ENCODE measurements at regions not wholly inside any gene's neighbourhood (a gene's known extent, or its start where the extent isn't known, plus 50 kb on each side); places are given as distances from the start of the nearest gene placed in this dataset.

- DNase-seq (ENCODE audit: low spot score) = no peak
Measured at GRCh38 chr7:31398815-31399214, 58.3 kb upstream of the NEUROD6 start.

GRCh38 chr7:31407178-31407676 is 66.7 kb upstream of the NEUROD6 start:
- no peak for DNase-seq (ENCODE audit: low spot score)

DNA sequence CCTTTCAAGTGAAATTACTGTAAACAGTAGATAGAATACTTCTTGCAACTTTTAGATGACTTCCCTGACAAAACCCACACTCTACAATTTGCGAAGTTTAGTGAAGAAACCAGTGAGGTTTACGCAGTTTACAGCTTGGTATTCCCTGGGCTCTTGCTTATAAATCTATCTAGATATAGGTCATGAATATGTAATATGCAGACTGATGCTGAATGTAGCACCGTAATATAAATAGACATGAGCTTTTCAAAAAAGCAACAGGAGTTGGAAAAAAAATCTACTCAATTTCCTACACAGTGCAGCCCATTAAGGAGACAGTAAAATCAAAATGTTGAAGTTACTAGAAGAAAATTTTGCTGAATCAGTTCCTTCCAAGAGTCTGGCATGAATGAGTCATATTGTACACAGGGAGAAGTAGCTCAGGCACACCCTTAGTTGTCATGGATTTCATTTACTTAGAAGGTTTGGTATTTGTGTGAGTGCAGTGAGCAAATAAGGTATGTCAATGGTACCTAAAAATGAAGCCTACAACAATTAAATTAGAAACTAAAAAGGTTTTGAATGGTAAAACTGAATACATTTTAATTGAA is 67.7 kb upstream of the NEUROD6 start:
- no peak for DNase-seq (ENCODE audit: low spot score)

DNA sequence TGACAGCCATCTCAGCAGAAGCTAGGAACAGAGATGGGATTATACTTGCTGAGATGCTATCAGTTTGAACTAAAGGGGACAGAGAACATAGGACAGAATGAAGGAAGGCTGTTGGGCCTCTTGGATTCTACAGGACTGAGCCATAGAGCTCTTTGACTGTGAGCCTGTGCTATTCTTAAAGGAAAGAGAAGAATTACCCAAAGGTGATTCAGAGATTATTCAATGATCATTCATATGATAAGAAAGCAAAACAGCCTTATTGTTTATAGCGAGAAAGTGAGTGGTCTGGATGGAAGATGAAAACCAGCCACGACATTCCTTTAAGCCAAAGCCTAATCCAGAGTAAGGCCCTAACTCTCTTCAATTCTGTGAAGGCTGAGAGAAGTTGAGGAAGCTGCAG is 69.7 kb upstream of the NEUROD6 start:
- DNase-seq (ENCODE audit: low spot score) = no peak

DNA sequence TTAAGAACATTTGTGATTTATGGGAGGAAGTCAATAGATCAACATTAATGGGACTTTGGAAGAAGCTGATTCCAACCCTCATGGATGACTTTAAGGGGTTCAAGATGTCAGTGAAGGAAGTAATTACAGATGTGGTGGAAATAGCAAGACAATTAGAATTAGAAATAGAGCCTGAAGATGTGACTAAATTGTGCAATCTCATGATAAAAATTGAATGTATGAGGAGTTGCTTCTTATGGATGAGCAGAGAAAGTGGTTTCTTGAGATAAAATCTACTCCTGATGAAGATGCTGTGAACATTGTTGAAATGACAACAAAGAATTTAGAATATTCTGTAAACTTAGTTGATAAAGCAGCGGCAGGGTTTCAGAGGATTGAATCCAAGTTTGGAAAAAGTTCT is 70.9 kb upstream of the NEUROD6 start:
- DNase-seq (ENCODE audit: low spot score) = no peak

GRCh38 chr7:31413766-31414165 is 73.2 kb upstream of the NEUROD6 start:
- DNase-seq (ENCODE audit: low spot score) = no peak

GRCh38 chr7:31416381-31416870 is 75.9 kb upstream of the NEUROD6 start:
- DNase-seq (ENCODE audit: low spot score) = no peak

DNA sequence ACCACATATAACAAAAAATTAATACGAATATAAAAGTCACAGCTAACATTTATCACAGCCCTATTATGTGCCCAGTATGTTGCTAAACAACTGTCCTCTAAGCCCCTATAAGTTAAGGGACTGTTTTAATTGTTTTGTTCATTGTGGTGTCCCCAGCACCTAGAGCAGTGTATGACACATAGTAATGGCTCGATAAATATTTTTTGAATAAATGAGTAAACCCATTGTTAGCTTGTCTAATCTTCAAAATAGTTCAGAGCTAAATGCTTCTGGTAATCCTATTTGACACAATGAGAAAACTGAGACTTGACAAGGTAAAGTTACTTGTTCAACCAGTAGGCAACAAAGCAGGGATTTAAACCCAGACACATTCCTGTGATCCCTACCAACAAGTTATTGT is 78.4 kb upstream of the NEUROD6 start:
- DNase-seq (ENCODE audit: low spot score) = no peak

- peak; percentile 12 for DNase-seq (ENCODE audit: low spot score)
Measured at GRCh38 chr7:31419505-31420055, 79.1 kb upstream of the NEUROD6 start.

DNA sequence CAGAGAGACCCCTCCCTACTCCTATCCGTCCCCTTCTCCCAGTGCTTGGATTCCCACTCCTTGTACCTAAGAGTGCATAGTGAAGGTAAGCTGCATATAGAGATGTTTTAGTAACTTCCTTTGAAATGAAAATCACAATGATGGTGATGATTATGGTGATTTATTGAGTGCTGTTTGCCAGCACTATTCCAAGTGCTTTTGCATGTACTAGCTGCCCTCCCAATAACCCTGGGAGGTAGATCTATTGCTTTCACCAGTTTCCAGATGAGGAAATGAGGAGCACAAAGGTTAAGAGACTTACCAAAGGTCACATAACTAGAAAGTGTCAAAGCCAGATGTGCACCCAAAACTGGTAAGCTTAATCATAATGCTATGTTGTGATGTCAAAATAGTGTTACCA is 80.4 kb upstream of the NEUROD6 start:
- DNase-seq (ENCODE audit: low spot score) = no peak

- no peak for DNase-seq (ENCODE audit: low spot score)
Measured at GRCh38 chr7:31421607-31422006, 81.1 kb upstream of the NEUROD6 start.

- no peak for DNase-seq (ENCODE audit: low spot score)
Measured at GRCh38 chr7:31423994-31424393, 83.5 kb upstream of the NEUROD6 start.

- no peak for DNase-seq (ENCODE audit: low spot score)
Measured at GRCh38 chr7:31432176-31432575, 81.7 kb upstream of the ITPRID1 start.

- DNase-seq (ENCODE audit: low spot score) = no peak
Measured at GRCh38 chr7:31432836-31433340, 81.0 kb upstream of the ITPRID1 start.

DNA sequence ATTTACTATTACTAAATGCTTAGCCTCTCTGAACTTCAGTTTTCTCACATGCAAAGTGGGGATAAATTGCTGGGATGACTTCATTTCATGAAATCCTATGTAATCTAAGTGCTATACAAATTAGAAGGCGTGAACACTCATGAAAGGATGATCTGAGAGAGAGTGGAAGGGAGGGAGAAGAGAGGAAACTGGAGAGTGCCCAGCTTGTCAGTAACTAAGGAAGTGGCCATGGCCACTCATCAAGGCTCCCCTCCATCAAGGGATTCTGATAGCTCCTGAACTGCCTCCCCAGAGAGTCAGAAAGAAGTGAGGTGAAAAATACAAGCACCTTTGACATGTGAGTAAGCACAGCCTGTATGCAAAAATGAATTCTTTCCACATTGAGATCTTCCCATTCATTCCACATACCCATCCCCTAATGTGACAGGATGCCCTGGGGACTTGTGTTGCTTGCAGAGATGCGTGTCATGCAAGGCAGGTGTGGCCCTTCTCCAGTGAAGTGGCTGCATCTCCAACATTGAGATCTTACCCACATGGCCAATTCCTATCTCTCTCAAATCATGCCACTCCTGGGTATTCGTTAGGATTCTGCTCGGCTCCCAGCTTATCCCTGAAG is 76.5 kb upstream of the ITPRID1 start:
- no peak for DNase-seq (ENCODE audit: low spot score)

DNA sequence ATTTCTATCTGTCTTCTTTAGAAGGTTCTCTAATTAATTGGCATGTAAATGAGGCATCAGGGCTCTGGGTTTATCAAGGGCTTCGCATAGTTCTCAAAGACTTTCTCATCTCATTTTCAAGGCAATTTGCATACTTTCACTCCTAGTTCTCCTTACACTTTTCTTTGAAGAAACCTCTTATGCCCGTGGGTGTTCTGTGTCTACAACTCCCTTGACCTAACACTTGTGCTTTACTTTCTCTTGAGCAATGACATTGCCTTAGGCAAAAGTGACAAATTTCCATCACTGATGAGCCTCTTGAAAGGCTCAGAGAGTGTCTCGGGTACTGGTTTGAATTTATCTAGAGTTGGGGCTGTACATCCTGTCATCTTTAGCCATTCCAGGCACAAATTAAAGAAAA is 74.7 kb upstream of the ITPRID1 start:
- no peak for DNase-seq (ENCODE audit: low spot score)

DNA sequence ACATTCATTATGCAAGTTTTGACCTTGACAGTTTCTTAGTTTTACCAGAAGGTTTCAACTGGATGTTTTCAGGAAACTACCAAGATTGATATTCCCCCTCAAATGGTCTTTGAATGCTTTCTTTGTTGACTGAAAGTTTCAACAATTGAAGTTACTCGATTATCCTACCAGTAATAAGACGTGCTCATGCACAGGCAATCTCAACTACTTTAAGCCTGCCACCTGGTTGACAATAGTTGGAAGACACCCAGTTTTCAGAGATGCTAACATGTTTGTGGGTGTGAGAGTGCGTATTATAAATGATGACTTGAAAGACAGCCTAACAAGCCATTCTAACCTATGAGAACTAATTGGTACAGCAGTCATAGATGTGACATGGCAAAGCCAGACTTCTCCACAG is 73.4 kb upstream of the ITPRID1 start:
- DNase-seq (ENCODE audit: low spot score) = no peak

DNA sequence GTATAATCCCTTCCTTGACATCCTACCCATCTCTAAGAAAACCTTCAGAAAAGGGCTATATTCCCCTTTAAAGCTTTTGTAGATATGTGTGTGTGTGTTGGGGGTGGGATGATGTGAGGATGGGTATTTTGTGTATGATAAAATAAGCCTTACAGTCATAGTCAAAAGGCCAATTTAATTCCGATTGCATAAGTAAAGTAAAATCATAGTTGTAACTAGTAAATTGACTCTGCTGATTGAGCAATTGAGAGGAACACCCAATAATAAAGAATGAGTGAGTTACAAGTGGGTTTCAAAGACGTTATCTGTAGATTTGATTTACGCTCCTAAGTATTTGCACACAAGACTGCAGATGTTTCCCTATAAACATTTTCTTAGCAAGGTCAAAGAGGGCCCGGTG is 71.3 kb upstream of the ITPRID1 start:
- DNase-seq (ENCODE audit: low spot score) = no peak

- DNase-seq (ENCODE audit: low spot score) = peak; percentile 51
Measured at GRCh38 chr7:31443457-31443856, 70.4 kb upstream of the ITPRID1 start.

- DNase-seq (ENCODE audit: low spot score) = no peak
Measured at GRCh38 chr7:31444196-31444595, 69.7 kb upstream of the ITPRID1 start.

GRCh38 chr7:31445686-31446355 is 68.1 kb upstream of the ITPRID1 start:
- no peak for DNase-seq (ENCODE audit: low spot score)

GRCh38 chr7:31448649-31449048 is 65.2 kb upstream of the ITPRID1 start:
- DNase-seq (ENCODE audit: low spot score) = no peak

DNA sequence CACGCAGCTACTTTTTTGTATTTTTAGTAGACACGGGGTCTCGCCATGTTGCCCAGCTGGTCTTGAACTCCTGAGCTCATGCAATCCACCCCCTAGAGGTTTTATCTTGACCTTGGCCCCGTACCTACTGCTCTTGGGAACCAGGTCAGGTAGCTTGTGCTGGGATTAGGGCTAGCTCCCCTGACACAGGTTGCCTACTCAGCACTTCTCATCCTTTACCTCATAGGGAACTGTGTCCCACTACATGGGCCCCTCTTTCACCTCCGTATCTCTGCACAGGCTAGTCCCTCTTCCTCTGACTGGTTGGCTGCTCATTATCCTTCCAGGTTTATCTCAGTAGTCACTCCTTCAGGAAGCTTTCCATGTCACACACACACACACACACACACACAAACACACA is 58.0 kb upstream of the ITPRID1 start:
- no peak for DNase-seq (ENCODE audit: low spot score)
